ENCODE measurements at regions not wholly inside any gene's neighbourhood (a gene's known extent, or its start where the extent isn't known, plus 50 kb on each side); places are given as distances from the start of the nearest gene placed in this dataset.
A peak's percentile ranks its signal among the peaks of the same experiment; 100 is the strongest.

DNA sequence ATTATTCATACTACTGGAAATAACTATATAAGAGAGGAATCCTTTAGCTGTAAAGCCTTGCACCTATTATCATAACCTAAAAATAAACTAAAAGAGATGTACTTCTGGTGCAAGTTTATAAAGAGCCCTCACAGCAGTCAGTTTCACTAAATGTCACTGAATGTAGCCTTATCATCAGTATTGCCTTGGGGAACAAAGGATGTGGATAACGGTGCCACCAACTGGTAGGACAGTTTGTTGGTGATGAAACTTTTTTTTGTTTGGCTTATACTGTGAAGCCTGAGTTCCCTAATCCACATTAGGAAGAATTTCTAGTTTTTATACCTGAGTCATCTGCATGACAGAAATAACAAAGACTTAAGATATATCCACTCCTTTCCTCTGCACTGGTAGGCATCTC is 117.9 kb upstream of the COL1A2 start:
- no peak for TF ChIP-seq CHD2 (IDR thresholded peaks at IDR 0.05; ENCODE audit: low read length, partially characterized antibody)
- 0 out of 4 replicates have a peak, but pooled peaks of 1 of the 2 experiments have one; percentile 14 for TF ChIP-seq CEBPB (IDR thresholded peaks at IDR 0.05)
- TF ChIP-seq, protein P1, sequence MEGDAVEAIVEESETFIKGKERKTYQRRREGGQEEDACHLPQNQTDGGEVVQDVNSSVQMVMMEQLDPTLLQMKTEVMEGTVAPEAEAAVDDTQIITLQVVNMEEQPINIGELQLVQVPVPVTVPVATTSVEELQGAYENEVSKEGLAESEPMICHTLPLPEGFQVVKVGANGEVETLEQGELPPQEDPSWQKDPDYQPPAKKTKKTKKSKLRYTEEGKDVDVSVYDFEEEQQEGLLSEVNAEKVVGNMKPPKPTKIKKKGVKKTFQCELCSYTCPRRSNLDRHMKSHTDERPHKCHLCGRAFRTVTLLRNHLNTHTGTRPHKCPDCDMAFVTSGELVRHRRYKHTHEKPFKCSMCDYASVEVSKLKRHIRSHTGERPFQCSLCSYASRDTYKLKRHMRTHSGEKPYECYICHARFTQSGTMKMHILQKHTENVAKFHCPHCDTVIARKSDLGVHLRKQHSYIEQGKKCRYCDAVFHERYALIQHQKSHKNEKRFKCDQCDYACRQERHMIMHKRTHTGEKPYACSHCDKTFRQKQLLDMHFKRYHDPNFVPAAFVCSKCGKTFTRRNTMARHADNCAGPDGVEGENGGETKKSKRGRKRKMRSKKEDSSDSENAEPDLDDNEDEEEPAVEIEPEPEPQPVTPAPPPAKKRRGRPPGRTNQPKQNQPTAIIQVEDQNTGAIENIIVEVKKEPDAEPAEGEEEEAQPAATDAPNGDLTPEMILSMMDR (IDR thresholded peaks at IDR 0.05) = peak; percentile 73
- TF ChIP-seq, protein P2, sequence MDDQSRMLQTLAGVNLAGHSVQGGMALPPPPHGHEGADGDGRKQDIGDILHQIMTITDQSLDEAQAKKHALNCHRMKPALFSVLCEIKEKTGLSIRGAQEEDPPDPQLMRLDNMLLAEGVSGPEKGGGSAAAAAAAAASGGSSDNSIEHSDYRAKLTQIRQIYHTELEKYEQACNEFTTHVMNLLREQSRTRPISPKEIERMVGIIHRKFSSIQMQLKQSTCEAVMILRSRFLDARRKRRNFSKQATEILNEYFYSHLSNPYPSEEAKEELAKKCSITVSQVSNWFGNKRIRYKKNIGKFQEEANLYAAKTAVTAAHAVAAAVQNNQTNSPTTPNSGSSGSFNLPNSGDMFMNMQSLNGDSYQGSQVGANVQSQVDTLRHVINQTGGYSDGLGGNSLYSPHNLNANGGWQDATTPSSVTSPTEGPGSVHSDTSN (IDR thresholded peaks at IDR 0.05) = no peak
- no peak for TF ChIP-seq BHLHE40 (IDR thresholded peaks at IDR 0.05; ENCODE audit: low read depth, low read length)
- TF ChIP-seq CHD4 (IDR thresholded peaks at IDR 0.05; ENCODE audit: borderline replicate concordance) = no peak
- TF ChIP-seq RFX5 (IDR thresholded peaks at IDR 0.05) = no peak
- TF ChIP-seq FOSL2 (IDR thresholded peaks at IDR 0.05) = no peak
- TF ChIP-seq FOSL2 (CRISPR knock-in tag; IDR thresholded peaks at IDR 0.05) = no peak
